ENCODE measurements at regions not wholly inside any gene's neighbourhood (a gene's known extent, or its start where the extent isn't known, plus 50 kb on each side); places are given as distances from the start of the nearest gene placed in this dataset.

- POLR2A ChIA-PET = no interaction called here
- intact Hi-C loops (cut with micrococcal nuclease) = loop anchor here in 1 of 2 donors (5.0 kb wide), 1 partner anchor 86 kb away; the partner anchor contains the start of gene NEDD4L
Observed at GRCh38 chr18:57956491-57956890, 87.5 kb upstream of the NEDD4L start.

GRCh38 chr18:57954935-57955334, 89.1 kb upstream of the NEDD4L start:
- Histone ChIP-seq H3K27me3 (ENCODE audit: control insufficient read depth in 2 of 2, insufficient read depth in 2 of 2, low read length in 2 of 2) (no peaks in the 10 kb centered on the region), H3K4me1 (ENCODE audit: control insufficient read depth in 2 of 2, insufficient read depth in 2 of 2, low read length in 2 of 2) (no peaks in the 10 kb centered on the region), H3K4me3 (ENCODE audit: low read length) (no peak overlapping the region), H3K27ac (ENCODE audit: low read depth, low read length) (no peak overlapping the region), H3K9me3 (ENCODE audit: control insufficient read depth in 2 of 3, low read length in 3 of 3) (no peaks in the 10 kb centered on the region), H3K36me3 (ENCODE audit: control insufficient read depth in 2 of 3, insufficient read depth in 3 of 3, low read length in 3 of 3) (no peaks in the 10 kb centered on the region)
- Mint-ChIP-seq H3K4me3 (no peak overlapping the region), H3K9me3 (no peaks in the 10 kb centered on the region), H3K27me3 (peaks cover 5 to 18% (median 9%) of the 10 kb centered on the region in 5 donors), H3K36me3 (no peaks in the 10 kb centered on the region), H3K4me1 (no peaks in the 10 kb centered on the region), H3K27ac (no peak overlapping the region)
- ChIA-PET POLR2A (no interaction called here), CTCF (no interaction called here)
- DNase-seq (no peak), ATAC-seq (no peak)
- intact Hi-C loops (cut with micrococcal nuclease) = loop anchor here in 1 of 2 donors (5.0 kb wide), 1 partner anchor 87 kb away; the partner anchor contains the start of gene NEDD4L

More at GRCh38 chr18:57956491-57956890, 87.5 kb upstream of the NEDD4L start:
- no peaks in the 10 kb centered on the region for H3K4me1 ChIP-seq (ENCODE audit: control insufficient read depth in 2 of 2, insufficient read depth in 2 of 2, low read length in 2 of 2)
- DNase-seq = no peak
- Mint-ChIP-seq H3K27me3 (peaks cover 11 to 28% (median 15%) of the 10 kb centered on the region in 5 donors), H3K4me3 (no peak overlapping the region), H3K9me3 (no peaks in the 10 kb centered on the region), H3K4me1 (peaks cover 0 to 3% (median 0%) of the 10 kb centered on the region in 7 donors), H3K27ac (no peak overlapping the region), H3K36me3 (no peaks in the 10 kb centered on the region)
- no peaks in the 10 kb centered on the region for H3K36me3 ChIP-seq (ENCODE audit: control insufficient read depth in 2 of 3, insufficient read depth in 3 of 3, low read length in 3 of 3)
- ATAC-seq = no peak
- H3K9me3 ChIP-seq (ENCODE audit: control insufficient read depth in 2 of 3, low read length in 3 of 3) = no peaks in the 10 kb centered on the region
- H3K27me3 ChIP-seq (ENCODE audit: control insufficient read depth in 2 of 2, insufficient read depth in 2 of 2, low read length in 2 of 2) = no peaks in the 10 kb centered on the region
- H3K27ac ChIP-seq (ENCODE audit: low read depth, low read length) = no peak overlapping the region
- CTCF ChIA-PET = no interaction called here
- H3K4me3 ChIP-seq (ENCODE audit: low read length) = no peak overlapping the region

GRCh38 chr18:57953883-57954282, 90.1 kb upstream of the NEDD4L start:
- Histone ChIP-seq H3K27ac (ENCODE audit: low read depth, low read length) (no peak overlapping the region), H3K4me1 (ENCODE audit: control insufficient read depth in 2 of 2, insufficient read depth in 2 of 2, low read length in 2 of 2) (no peaks in the 10 kb centered on the region), H3K9me3 (ENCODE audit: control insufficient read depth in 2 of 3, low read length in 3 of 3) (no peaks in the 10 kb centered on the region), H3K27me3 (ENCODE audit: control insufficient read depth in 2 of 2, insufficient read depth in 2 of 2, low read length in 2 of 2) (no peaks in the 10 kb centered on the region), H3K4me3 (ENCODE audit: low read length) (no peak overlapping the region), H3K36me3 (ENCODE audit: control insufficient read depth in 2 of 3, insufficient read depth in 3 of 3, low read length in 3 of 3) (no peaks in the 10 kb centered on the region)
- POLR2A ChIA-PET = interaction anchor here (0.7 kb wide), 1 partner anchor 346 kb away, joined by 3 read pairs; no protein-coding TSS in a partner anchor
- intact Hi-C loops (cut with micrococcal nuclease) = no loop called here
- no peak for ATAC-seq
- Mint-ChIP-seq H3K4me3 (no peak overlapping the region), H3K27me3 (peaks cover 0 to 13% (median 2%) of the 10 kb centered on the region in 5 donors), H3K36me3 (no peaks in the 10 kb centered on the region), H3K27ac (no peak overlapping the region), H3K4me1 (no peaks in the 10 kb centered on the region), H3K9me3 (no peaks in the 10 kb centered on the region)
- no peak for DNase-seq
- CTCF ChIA-PET = no interaction called here

GRCh38 chr18:57951999-57952774, 91.8 kb upstream of the NEDD4L start:
- no peak overlapping the region for H3K4me3 Mint-ChIP-seq
- POLR2A ChIA-PET = no interaction called here
- H3K36me3 Mint-ChIP-seq = no peaks in the 10 kb centered on the region
- H3K27me3 Mint-ChIP-seq = peaks cover 0 to 8% (median 2%) of the 10 kb centered on the region in 5 donors
- H3K4me3 ChIP-seq (ENCODE audit: low read length) = no peak overlapping the region
- peaks cover 0 to 3% (median 0%) of the 10 kb centered on the region in 11 donors for H3K9me3 Mint-ChIP-seq
- no peaks in the 10 kb centered on the region for H3K9me3 ChIP-seq (ENCODE audit: control insufficient read depth in 2 of 3, low read length in 3 of 3)
- no peaks in the 10 kb centered on the region for H3K4me1 Mint-ChIP-seq
- no peak for ATAC-seq
- no peak for DNase-seq
- no peak overlapping the region for H3K27ac ChIP-seq (ENCODE audit: low read depth, low read length)
- no peaks in the 10 kb centered on the region for H3K27me3 ChIP-seq (ENCODE audit: control insufficient read depth in 2 of 2, insufficient read depth in 2 of 2, low read length in 2 of 2)
- intact Hi-C loops (cut with micrococcal nuclease) = no loop called here
- H3K4me1 ChIP-seq (ENCODE audit: control insufficient read depth in 2 of 2, insufficient read depth in 2 of 2, low read length in 2 of 2) = no peaks in the 10 kb centered on the region
- H3K36me3 ChIP-seq (ENCODE audit: control insufficient read depth in 2 of 3, insufficient read depth in 3 of 3, low read length in 3 of 3) = no peaks in the 10 kb centered on the region
- CTCF ChIA-PET = no interaction called here
- H3K27ac Mint-ChIP-seq = no peak overlapping the region

- ChIA-PET POLR2A (no interaction called here), CTCF (no interaction called here)
- Histone ChIP-seq H3K4me3 (ENCODE audit: low read length) (no peak overlapping the region), H3K4me1 (ENCODE audit: control insufficient read depth in 2 of 2, insufficient read depth in 2 of 2, low read length in 2 of 2) (no peaks in the 10 kb centered on the region), H3K27ac (ENCODE audit: low read depth, low read length) (no peak overlapping the region), H3K9me3 (ENCODE audit: control insufficient read depth in 2 of 3, low read length in 3 of 3) (no peaks in the 10 kb centered on the region), H3K27me3 (ENCODE audit: control insufficient read depth in 2 of 2, insufficient read depth in 2 of 2, low read length in 2 of 2) (no peaks in the 10 kb centered on the region), H3K36me3 (ENCODE audit: control insufficient read depth in 2 of 3, insufficient read depth in 3 of 3, low read length in 3 of 3) (no peaks in the 10 kb centered on the region)
- ATAC-seq (no peak), DNase-seq (no peak)
- intact Hi-C loops (cut with micrococcal nuclease) = no loop called here
- Mint-ChIP-seq H3K9me3 (peaks cover 0 to 3% (median 0%) of the 10 kb centered on the region in 11 donors), H3K4me3 (no peak overlapping the region), H3K27me3 (peaks cover 0 to 13% (median 2%) of the 10 kb centered on the region in 5 donors), H3K36me3 (no peaks in the 10 kb centered on the region), H3K27ac (no peak overlapping the region), H3K4me1 (no peaks in the 10 kb centered on the region)
Observed at GRCh38 chr18:57951117-57951796, 92.8 kb upstream of the NEDD4L start.

GRCh38 chr18:57950542-57950941, 93.5 kb upstream of the NEDD4L start:
- Histone ChIP-seq H3K4me3 (ENCODE audit: low read length) (no peak overlapping the region), H3K4me1 (ENCODE audit: control insufficient read depth in 2 of 2, insufficient read depth in 2 of 2, low read length in 2 of 2) (no peaks in the 10 kb centered on the region), H3K27me3 (ENCODE audit: control insufficient read depth in 2 of 2, insufficient read depth in 2 of 2, low read length in 2 of 2) (no peaks in the 10 kb centered on the region), H3K9me3 (ENCODE audit: control insufficient read depth in 2 of 3, low read length in 3 of 3) (no peaks in the 10 kb centered on the region), H3K36me3 (ENCODE audit: control insufficient read depth in 2 of 3, insufficient read depth in 3 of 3, low read length in 3 of 3) (no peaks in the 10 kb centered on the region), H3K27ac (ENCODE audit: low read depth, low read length) (no peak overlapping the region)
- no peak overlapping the region for H3K27ac Mint-ChIP-seq
- intact Hi-C loops (cut with micrococcal nuclease) = no loop called here
- H3K4me3 Mint-ChIP-seq = no peak overlapping the region
- H3K27me3 Mint-ChIP-seq = peaks cover 0 to 13% (median 4%) of the 10 kb centered on the region in 5 donors
- ChIA-PET POLR2A (no interaction called here), CTCF (no interaction called here)
- peaks cover 0 to 3% (median 0%) of the 10 kb centered on the region in 11 donors for H3K9me3 Mint-ChIP-seq
- no peaks in the 10 kb centered on the region for H3K36me3 Mint-ChIP-seq
- DNase-seq (no peak), ATAC-seq (no peak)
- no peaks in the 10 kb centered on the region for H3K4me1 Mint-ChIP-seq
